ENCODE measurements at regions not wholly inside any gene's neighbourhood (a gene's known extent, or its start where the extent isn't known, plus 50 kb on each side); places are given as distances from the start of the nearest gene placed in this dataset.

DNA sequence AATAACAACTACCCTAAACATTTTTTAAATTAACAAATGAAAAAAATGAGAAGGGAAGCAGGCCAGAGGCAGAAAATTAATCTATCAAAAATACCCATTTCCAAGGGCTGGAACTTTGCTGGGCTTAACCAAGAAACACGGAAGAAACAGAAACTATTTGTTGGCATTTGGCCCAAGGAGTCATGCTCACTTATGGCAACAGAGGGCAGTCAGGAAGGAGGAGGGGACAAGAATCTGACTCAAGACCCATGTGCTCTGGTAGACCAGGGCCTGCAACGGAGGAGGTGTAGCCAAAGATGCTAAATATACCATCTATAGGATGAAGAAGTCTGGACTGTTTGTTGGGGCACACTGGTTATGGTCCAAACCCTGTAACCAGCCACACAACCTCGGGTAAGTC, 496.7 kb downstream of the COG6 start:
- no peak for DNase-seq

DNA sequence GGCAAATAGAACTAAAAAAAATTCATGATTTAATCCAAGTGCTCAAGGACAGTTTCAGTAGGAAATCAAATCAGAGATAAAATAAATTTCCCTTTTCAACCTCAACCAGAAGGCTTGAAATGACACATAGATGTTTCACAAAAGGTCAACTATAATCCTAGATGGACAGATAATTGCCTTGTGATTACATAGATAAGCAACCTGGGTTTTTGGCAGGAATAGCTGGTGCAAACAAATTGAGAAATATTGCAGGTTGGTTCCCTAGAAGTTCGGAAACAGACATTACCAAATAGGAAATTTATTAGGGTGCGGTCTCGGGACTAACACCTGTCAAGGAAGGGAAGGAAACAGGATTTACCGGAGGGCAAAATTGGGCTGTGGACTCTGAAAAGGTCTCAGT, 497.5 kb downstream of the COG6 start:
- DNase-seq = no peak

DNA sequence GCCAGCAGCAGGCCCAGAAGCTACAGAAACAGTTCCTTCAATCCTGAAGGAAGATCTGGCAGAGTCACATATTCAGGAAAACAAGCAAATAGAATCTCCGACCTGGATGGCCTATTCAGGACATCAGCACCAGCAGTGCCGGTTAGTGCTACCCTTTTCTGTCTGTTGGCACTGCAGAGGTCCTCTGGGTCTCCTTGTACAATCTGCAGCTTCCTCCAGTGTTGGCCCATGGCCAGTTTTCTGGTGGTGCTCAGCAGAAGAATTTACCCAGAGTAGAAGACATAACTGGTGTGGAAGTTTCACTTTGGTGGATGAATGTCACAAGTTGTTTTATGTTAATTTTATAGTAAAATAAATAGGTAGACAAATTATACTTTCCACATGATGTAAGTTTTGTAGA, 498.1 kb downstream of the COG6 start:
- DNase-seq = no peak

DNA sequence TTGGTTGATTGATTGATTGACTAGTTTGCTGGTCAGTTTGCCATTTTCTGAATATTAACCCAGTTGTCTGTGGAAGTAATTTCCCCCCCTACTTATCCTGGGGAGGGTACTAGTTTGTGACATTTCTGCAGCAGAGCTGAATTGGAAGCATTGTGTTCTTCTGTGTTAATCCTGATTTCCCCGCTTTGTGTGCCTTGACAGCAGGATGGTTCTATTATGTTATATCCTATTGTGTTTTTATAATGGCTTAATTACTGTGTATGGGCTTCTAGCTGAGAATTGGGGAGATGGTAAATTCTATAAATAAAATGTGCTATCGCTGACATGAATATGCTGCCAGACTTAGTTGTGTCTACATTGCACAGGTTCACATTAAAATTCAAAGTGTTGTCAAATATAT, 499.7 kb downstream of the COG6 start:
- DNase-seq = no peak

DNA sequence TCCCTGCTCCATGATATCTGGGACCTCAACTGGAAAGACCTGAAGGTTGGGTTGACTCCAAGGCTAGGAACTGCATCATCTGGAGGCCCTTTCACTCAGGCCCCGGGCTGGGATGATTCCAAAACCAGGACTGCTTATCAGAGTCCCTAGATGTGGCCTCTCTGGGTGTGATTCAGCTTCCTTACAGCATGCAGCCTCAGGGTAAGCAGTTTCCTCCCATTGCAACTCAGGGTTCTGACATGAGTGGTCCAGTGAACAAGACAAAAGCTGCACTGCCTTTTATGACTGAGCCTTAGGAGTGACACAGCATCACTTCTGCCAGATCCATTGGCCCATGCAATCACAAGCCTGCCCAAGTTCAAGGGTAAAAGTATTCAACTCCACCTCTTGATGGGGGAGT, 502.8 kb downstream of the COG6 start:
- peak; percentile 33 for DNase-seq

DNA sequence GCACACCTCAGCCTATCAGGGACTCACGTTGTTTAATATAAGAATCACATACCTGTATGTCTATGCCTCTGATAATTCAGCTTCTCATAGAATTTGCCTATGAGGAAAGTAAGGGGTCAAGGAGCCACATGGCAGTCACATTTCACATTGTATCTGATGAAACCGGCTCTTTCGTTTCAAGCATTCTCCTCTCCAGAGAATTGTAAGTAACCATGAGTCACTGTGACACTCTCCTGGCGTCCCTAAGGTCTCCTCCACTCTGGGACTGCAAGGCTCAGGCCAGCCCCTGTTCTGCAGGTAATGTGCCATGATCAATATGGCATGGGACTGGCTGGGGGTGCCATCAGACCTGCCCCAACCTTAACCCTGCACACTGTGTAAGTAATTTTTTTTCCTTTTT, 503.3 kb downstream of the COG6 start:
- no peak for DNase-seq

DNA sequence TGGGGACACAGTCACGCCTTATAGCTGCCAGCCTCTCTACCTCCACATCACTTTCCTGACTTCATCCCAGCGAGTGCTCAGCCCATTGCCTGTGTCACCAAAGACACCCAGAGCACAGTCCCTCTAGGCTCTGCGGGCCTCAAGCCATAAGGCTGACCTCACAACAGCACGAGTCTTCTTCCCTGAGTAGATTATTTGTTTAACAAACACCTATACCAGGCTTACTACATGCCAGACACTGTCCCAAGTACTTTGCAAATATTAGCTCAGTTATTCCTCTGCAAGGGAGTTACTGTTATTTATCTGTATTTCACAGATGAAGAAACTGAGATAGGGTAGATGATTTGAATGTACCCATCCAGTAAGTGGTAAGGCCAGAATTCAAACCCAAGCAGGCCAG, 504.3 kb downstream of the COG6 start:
- DNase-seq = no peak

DNA sequence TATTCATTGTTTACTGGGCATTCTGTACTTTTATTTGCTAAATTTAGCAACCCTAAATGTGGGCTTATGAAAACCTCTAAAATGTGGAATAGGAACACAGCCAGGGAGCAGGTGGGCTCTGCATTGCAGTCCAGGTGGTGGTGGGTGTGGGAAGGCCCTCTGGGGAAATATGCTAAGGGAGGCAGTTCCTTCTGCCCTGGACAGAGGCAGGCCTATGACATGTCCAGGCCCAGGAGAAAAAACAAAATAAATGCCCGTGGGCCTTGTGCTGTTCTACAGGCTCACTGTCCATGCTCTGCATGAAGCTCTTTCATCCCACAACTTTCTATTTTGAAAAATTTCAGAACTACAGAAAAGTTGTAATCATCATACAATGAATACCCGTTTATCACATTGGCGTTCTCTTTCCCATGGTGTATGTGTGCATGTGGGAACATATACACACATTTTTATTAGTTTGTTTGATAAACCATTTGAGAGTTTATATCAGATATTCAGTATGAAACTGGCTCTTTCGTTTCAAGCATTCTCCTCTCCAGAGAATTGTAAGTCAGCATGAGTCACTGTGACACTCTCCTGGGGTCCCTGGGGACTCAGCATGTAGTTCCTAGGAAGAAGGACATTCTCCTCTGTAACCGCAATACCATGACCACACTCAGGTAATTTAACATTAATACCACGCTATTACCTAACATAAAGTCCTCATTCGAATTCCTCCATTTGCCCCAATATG, 505.3 kb downstream of the COG6 start:
- DNase-seq = no peak

DNA sequence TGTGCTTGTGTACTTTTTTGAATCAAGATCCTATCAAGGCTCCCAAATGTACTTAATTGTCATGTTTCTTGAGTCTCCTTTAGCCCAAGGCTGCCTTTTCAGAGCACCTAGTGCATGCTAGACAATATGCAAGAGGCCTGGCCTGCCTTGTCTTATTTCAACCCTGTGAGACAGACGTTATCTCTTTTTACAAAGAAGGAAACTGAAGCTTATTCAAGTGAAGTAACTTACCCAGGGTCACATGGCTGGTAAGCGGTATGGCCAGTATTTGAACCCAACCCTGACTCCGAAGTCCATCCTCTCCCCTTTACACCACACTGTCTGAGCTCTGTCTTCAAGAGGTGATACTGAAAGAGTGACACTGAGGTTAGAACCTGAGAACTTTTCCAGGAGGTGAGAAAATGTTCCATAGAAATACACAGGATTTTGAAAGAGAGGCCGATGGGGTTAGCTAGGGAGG, 505.1 kb downstream of the FOXO1 start:
- DNase-seq = no peak

DNA sequence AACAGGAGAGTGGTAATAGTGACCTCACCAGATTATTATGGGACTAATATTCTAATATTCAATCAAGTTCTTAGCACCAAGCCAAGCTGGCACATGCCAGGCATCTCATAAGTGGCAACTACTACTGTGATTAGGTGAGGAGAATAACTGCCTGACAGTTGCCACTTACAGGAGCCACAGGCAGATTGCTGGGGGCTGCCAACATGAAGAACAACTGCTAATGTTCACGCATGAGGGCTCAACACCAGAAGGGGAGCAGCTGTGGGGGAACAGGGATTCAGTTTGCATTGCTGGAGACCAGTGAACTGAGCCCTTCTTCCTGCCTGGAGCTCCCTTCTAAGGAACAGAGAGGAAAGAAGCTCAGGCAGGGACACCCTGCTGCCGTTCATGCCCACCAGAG, 504.5 kb downstream of the FOXO1 start:
- DNase-seq = no peak

DNA sequence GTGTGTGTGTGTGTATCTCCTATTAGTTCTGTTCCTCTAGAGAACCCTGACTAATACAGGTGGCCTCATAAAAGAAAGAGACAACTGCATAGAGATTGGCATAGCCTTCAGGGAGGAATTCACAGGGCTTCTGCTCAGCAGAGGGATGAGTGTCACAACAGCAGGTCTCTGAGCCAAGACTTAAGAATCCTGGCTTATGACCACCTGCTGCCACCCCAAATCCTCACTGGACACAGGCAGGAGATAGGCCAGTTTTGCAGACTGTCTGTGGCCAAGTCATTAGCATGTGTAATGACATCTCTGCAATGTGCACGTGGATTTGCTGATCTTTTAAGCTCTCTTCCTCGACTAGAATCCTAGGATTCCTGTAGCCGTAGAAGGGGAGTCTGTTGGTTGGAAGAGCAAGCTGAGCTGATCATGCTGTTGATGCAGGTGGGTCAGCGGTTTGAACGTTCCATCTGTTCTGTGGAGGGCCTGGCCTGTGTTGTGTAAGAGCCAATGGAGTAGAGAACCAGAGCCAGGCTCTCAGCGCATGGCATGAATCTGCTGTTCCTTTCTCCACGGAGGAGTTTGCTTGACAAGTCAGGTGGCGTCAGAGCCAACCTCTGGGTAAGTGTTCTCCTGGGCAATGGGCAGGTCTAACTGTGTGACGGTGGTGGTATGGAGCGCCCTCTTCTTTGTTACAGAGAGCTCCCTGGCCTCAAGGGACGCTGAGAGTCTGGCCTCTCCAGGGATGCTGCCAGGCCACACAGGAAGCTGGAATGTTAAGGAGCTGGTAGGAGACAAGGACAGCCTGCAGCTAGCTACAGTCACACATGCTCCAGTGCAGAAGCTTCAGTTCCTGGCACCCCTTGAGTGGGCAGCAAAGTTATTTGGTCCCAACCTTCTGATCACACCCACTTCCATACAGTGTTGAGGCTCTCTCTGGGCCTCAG, 503.1 kb downstream of the FOXO1 start:
- no peak for DNase-seq

DNA sequence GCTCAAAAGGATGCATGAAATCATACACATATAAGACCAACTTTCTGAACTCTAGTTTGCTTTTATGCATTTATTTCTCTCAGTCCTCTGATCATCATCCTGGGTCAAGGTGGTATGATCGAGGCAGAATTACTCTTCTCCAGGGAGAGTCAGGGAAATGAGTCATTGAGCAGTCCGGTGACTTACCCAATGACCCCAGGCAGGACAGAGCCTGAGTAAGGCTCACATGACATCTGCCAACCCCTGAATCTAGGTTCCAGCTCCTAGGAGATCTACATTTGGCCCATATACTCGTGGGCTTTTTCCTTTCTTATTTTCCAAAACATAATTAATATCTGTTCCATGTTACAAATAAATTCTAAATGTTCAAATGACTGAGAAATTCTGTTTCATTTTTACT, 502.3 kb downstream of the FOXO1 start:
- DNase-seq = no peak

DNA sequence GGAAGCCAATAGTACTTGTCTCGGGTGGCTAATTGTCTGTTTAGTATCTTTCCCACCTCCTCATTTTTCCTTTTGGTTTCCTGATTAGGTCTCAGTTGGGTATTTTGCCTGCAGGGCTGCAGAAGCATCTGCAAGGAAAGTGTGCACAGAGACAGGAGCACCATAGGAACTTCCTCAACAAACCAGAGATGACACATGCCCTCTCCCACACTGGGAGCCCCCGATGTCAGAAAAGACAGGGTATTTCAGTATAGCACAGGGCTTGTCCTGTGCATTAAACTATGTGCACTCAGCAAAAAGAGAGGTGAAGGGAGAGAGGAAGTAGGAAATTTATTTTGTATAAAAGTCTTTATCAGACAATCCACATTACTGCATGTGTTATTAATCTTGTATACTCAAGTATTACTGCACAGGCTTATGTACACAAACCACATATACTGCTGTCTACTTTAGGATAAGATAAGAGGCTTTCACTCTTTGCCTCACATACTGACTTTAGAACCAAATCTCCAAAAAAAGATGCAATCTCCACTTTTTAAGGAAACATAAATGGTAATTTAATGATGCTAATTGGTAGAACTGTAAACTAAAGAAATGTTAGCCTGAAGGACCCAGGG, 501.0 kb downstream of the FOXO1 start:
- no peak for DNase-seq

DNA sequence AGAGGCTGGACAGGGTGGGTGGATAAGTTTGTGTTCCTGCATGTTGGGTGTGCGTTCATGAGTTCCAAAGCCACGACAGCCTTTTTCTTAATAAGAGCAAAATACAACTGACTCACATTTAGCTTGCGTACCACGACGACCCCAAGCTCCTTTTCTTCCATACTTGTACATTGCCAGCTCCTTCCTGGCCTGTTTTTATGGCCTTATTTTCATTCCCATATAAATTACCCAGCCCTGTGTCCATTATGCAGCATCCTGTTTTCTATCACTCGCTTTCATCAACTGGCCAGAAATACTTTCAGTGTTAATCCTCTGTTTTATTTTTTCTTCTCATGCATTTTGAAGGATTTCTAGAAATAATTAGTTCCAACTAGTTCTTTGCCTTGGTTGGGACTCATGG, 499.1 kb downstream of the FOXO1 start:
- no peak for DNase-seq

DNA sequence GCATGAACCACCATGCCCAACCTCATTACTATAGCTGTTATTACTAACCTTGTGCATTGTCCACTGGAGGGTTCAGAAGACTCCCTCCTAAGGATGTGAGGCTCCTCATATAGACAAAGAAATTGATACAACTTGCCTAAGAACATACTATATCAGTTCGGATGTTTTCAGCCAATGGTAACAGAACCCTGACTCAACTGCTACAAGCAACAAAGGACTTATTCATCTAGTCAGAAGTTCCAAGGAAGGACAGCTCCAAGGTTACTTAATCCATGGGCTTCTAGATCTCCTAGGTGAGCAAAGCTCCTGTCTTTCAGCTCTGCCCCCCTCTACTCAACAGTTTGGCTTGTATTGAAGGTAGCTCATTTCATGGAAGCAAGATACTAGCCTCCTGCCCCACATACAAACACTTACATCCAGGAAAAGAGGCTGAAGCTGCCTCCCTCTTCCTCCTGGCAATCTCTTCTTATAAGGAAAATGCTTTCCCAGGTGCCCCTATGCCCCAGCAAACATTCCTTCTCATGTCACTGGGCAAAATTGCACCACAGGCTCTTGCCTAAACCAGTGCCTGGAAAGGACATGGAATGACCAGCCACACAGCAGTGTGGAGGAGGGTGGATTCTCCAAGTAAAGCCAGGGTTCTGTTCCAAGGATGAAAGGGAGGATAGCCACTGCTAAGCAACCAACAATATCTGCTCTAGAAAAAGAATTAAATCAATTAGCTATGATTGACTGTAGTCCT, 497.8 kb downstream of the FOXO1 start:
- DNase-seq = no peak

DNA sequence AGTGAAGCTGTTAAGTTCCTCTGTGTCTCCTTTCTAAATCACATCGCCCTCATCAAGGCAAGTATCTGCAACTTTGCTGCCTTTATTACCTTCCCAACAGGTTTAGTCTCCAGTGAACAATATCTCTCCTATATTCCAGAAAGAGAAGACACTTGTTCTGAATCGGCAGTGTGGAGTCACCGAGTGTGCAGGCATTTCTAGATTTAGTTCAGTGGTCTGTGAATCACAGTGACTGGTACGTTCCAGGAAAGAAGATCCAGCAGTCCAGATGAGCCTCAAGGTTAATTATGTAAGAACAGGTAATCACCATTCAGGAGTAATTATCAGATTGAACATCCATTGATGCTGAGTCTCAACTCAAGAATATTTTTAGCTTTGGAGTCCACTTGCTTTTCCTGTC, 497.0 kb downstream of the FOXO1 start:
- DNase-seq = no peak

DNA sequence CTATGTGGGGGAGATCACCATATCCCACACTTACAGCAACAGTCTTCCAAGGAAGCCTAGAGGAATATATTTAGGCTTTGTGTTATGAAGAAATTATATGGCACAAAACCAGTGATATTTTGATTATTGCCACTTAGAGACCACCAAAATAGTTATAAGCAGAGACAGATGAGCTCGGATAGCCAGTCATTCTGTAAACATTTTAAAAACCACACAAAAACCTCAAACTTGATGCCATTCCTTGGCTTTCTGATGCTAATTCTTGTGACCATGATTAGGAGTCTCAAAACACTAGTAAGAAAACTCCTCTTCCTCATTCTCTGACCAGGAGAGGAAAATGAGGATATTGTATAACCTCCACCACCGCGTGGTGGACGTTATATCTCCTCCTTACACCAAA, 496.4 kb downstream of the FOXO1 start:
- DNase-seq = no peak

DNA sequence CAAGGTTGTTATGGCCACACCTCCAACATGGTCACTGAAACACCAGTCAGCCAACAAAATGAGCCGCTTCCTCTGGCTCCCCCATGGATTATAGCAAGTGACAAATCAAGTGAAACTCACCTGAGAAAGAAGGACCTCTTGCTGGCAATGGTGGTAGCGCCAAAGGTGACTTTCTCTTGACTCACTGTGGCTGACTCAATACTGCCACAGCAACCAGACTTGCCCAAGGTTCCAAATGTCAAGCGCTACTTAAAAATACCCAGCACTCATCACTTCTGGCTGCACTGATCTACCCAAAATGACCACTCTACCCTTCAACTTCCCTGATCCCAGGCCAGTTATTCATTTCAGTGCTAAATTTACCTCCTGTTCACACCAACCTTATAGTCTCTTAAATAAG, 495.5 kb downstream of the FOXO1 start:
- DNase-seq = peak; percentile 75

DNA sequence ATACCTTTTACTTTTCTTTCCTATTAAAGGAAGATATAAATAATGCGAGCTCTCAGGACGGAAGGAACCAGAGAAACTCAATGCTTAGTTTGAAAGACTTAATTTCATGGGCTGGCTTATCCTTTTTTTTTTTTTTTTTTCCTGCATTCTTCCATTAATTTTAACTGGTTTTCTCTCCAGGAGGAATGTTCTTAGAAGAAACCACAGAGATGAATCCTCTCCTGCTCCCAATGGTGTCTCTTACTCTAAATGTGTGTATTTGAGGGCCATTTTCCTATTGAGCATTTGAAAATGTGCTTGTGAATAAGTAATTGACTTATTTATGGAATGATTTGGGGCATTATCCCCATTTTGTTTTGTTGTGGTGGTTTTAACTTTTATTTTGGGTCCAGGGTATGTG, 494.9 kb downstream of the FOXO1 start:
- no peak for DNase-seq

DNA sequence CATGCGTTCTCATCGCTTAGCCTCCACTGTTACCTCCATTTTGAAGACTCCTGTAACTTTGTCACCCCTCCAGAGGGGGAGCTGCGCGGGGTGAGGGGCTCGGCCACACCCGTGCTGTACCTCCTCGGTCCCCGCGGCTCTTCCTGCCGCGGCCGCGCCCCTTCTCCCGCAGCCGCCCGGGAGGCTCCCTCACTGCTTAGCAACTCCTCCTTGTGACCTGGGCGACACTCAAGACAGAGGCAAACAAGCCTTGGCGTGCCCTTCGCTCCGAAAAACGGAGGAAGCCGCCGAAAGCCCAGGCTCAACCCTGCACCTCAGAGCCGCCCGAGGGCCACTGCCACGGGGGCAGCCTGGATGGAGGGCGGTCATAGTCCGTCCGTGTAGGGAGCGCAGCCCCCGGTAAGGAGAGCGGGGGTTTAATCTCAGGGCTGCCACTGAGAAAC, 494.3 kb downstream of the FOXO1 start:
- DNase-seq = no peak

DNA sequence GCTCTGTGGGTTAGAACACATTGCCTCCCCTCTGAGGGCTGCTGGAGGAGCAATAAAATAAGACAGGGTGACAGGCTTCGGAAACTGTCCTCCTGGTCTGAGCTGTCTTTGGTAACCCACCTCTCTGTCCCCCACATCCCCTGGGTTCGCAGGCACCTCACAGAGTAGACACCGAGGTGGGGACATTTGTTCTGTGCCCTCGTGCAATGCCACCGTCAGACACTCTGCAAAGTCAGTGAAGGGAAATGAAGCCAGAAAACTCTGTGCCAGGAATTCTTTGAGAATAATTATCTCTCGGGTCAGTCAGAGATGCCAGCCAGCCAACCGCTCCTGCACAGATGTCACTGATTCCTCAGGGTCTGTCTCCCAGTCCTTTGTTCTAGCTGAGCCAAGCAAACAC, 493.6 kb downstream of the FOXO1 start:
- DNase-seq = no peak

DNA sequence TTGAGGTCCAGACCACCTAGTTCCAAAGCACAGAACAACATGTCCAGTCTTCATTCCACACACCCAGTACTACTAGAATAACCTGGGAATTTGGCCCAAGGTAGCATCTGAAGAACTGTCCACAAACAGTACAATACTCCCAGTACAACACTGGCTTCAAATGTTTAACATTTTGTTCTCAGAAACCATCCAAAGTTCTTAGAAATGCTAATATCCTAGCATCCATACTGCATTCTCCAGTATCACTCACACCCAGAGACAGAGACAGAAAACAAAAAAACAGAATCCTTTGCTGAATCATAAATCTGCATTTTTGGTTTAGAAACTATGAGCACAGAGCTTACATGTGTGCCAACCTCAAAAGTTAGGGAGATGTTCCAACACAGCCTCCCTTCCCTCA, 490.8 kb downstream of the FOXO1 start:
- DNase-seq = no peak

DNA sequence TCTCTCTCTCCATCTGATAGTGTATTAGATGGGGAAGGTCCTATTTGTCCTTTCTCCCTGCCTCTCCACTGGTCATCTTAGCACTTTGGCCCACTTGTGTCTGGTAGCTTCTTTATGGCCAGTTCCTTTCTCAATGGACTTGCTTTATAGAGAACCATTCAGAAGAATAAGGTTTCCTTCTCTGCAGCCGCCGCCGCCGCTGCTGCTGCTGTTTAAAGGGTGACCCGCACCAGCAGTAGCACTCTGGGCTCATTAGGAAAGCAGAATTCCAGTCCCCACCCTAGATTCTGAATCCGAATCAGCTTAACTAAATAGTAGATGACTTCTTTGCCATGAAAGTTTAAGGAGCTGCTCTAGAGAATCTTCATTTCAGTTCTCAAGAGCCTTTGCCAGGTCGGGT, 490.2 kb downstream of the FOXO1 start:
- no peak for DNase-seq

Data from activated CD4-positive, alpha-beta T cell treated with anti-CD3 and anti-CD28 coated beads for 48 hours (primary cell).